Progenitor cell of endocrine pancreas (in vitro differentiated cells): ENCODE measurements at regions not wholly inside any gene's neighbourhood (a gene's known extent, or its start where the extent isn't known, plus 50 kb on each side); places are given as distances from the start of the nearest gene placed in this dataset.

Source experiments
- DNase-seq: peaks from one replicate; pipeline ENCODE4 v3.0.0; 2021; ENCODE audit warnings: low spot score; ENCODE audit not compliant: unreplicated experiment
- H3K27ac Mint-ChIP-seq: 2 replicates; pipeline ENCODE4 v1.8.0; 2021; ENCODE audit warnings: mild to moderate bottlenecking, moderate library complexity, mixed read lengths
- H3K27me3 Mint-ChIP-seq: 2 replicates; pipeline ENCODE4 v1.8.0; 2021; ENCODE audit warnings: mixed read lengths
- H3K36me3 Mint-ChIP-seq: 2 replicates; pipeline ENCODE4 v1.8.0; 2022; ENCODE audit warnings: mixed read lengths; ENCODE audit not compliant: insufficient read depth
- H3K4me1 Mint-ChIP-seq: 2 replicates; pipeline ENCODE4 v1.8.0; 2021; ENCODE audit warnings: low read depth, mixed read lengths
- H3K4me3 Mint-ChIP-seq: 2 replicates; pipeline ENCODE4 v1.8.0; 2021; ENCODE audit warnings: low read depth, mild to moderate bottlenecking, moderate library complexity, mixed read lengths
- H3K9me3 Mint-ChIP-seq: 2 replicates; pipeline ENCODE4 v1.8.0; 2021; ENCODE audit warnings: low read depth, mixed read lengths
- TF ChIP-seq, protein P1 (sequence below): fragments of 200-600 bp; sonication (generic); IDR thresholded peaks from one replicate; pipeline ENCODE4 v1.5.0; 2021; ENCODE audit warnings: antibody characterized with exemption, mild to moderate bottlenecking; ENCODE audit not compliant: unreplicated experiment

GRCh38 chr4:54863571-54864255, 206.0 kb downstream of the KIT start:
- no peak overlapping the region for H3K4me3 Mint-ChIP-seq

DNA sequence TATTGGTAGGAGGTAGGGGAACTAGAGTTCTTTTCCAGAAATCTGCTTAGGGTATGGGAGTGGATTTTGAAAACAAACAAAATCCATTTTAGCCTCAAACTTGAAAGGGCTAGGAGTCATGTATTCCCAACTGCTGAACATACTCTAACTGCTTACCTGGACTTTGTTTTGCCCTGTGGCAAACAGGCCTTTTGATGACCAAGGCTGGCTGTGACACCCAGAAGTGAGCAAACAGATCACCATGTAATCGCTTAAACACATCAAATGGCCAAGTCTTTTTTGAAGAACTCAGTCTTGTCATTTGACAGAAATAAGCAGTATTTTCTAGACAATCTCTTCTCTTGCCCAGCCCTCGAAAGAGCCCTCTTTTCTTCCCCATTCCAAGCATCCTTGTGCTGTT, 203.4 kb downstream of the KIT start:
- DNase-seq, result no peak
- no peaks in the 10 kb centered on the region for H3K36me3 Mint-ChIP-seq
- no peaks in the 10 kb centered on the region for H3K4me1 Mint-ChIP-seq
- TF ChIP-seq, protein P1, sequence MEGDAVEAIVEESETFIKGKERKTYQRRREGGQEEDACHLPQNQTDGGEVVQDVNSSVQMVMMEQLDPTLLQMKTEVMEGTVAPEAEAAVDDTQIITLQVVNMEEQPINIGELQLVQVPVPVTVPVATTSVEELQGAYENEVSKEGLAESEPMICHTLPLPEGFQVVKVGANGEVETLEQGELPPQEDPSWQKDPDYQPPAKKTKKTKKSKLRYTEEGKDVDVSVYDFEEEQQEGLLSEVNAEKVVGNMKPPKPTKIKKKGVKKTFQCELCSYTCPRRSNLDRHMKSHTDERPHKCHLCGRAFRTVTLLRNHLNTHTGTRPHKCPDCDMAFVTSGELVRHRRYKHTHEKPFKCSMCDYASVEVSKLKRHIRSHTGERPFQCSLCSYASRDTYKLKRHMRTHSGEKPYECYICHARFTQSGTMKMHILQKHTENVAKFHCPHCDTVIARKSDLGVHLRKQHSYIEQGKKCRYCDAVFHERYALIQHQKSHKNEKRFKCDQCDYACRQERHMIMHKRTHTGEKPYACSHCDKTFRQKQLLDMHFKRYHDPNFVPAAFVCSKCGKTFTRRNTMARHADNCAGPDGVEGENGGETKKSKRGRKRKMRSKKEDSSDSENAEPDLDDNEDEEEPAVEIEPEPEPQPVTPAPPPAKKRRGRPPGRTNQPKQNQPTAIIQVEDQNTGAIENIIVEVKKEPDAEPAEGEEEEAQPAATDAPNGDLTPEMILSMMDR, result no peak
- no peak overlapping the region for H3K4me3 Mint-ChIP-seq
- no peak overlapping the region for H3K27ac Mint-ChIP-seq
- peaks cover 9% of the 10 kb centered on the region for H3K27me3 Mint-ChIP-seq
- H3K9me3 Mint-ChIP-seq, result no peaks in the 10 kb centered on the region

More at GRCh38 chr4:54863571-54864255, 206.0 kb downstream of the KIT start:
- no peaks in the 10 kb centered on the region for H3K4me1 Mint-ChIP-seq
- H3K27ac Mint-ChIP-seq, result no peak overlapping the region
- no peaks in the 10 kb centered on the region for H3K9me3 Mint-ChIP-seq
- no peak for DNase-seq
- H3K36me3 Mint-ChIP-seq, result no peaks in the 10 kb centered on the region
- peaks cover 6% of the 10 kb centered on the region for H3K27me3 Mint-ChIP-seq
- TF ChIP-seq, protein P1, result no peak

GRCh38 chr4:54855191-54855854, 197.6 kb downstream of the KIT start:
- H3K4me1 Mint-ChIP-seq, result no peaks in the 10 kb centered on the region
- no peak overlapping the region for H3K27ac Mint-ChIP-seq
- H3K9me3 Mint-ChIP-seq, result no peaks in the 10 kb centered on the region
- H3K4me3 Mint-ChIP-seq, result no peak overlapping the region
- DNase-seq, result no peak
- H3K36me3 Mint-ChIP-seq, result no peaks in the 10 kb centered on the region
- H3K27me3 Mint-ChIP-seq, result peaks cover 9% of the 10 kb centered on the region
- TF ChIP-seq, protein P1, result no peak

DNA sequence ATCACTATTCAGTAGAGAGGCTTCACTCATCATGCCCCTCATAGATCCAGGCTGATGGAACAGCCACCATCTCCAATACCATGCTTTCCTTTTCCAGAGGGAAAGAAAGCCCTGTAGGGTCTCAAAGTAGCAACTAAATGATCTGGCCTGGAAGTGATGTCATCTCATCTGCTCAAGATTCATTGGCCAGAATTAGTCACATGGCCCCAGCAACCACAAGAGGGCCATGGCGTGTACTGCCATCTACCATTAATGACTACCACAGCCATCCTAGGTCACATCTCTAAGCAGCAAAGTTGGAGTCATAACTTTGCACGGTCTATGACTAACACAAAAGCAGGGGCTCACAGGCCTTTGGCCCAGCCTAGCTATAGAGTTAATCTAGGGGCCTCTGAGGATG, 194.8 kb downstream of the KIT start:
- TF ChIP-seq, protein P1, result no peak
- Mint-ChIP-seq H3K36me3 (no peaks in the 10 kb centered on the region), H3K27me3 (peaks cover 3% of the 10 kb centered on the region), H3K27ac (no peak overlapping the region), H3K4me3 (no peak overlapping the region), H3K9me3 (no peaks in the 10 kb centered on the region), H3K4me1 (no peaks in the 10 kb centered on the region)
- DNase-seq, result no peak

DNA sequence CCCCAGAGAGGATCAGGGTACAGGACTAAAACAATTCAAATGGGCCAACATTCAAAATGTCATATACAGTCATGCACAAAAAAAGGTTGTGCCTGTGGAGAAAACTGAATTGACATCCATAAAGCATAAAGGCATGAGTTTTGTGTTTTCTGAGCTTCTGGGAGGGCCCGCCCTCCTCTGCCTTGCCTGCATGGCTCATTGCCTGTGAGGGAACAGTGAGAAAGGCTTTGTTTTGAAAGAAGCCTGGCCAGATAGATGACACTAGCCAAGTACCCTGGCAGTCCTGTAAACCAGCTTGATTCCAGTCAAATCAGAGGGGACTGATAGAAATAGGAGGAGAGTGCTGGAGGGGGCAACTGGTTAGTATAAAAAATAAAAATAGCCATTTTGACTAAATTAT, 194.3 kb downstream of the KIT start:
- H3K4me1 Mint-ChIP-seq, result no peaks in the 10 kb centered on the region
- no peaks in the 10 kb centered on the region for H3K36me3 Mint-ChIP-seq
- TF ChIP-seq, protein P1, result no peak
- H3K9me3 Mint-ChIP-seq, result no peaks in the 10 kb centered on the region
- no peak overlapping the region for H3K27ac Mint-ChIP-seq
- DNase-seq, result no peak
- H3K4me3 Mint-ChIP-seq, result no peak overlapping the region
- H3K27me3 Mint-ChIP-seq, result no peaks in the 10 kb centered on the region
